Activated CD4-positive, alpha-beta memory T cell treated with anti-CD3 and anti-CD28 coated beads for 36 hours (primary cell): ENCODE measurements at regions not wholly inside any gene's neighbourhood (a gene's known extent, or its start where the extent isn't known, plus 50 kb on each side); places are given as distances from the start of the nearest gene placed in this dataset.

Experiments
- CTCF ChIA-PET: fragments of 350-600 bp; sonication (Branson Sonifier 250); formaldehyde crosslinking; loops from one replicate; lab custom pipeline; 2021; ENCODE audit warnings: antibody characterized with exemption, inconsistent platforms; lab: Charles Lee
- POLR2A ChIA-PET: fragments of 350-600 bp; sonication (Branson Sonifier 250); formaldehyde crosslinking; loops from one replicate; lab custom pipeline; 2021; ENCODE audit warnings: antibody characterized with exemption; lab: Charles Lee
- DNase-seq: peaks from one replicate; pipeline ENCODE4 v3.0.0-alpha.2; 2020
- H3K27ac Mint-ChIP-seq: one replicate; pipeline ENCODE4 v1.8.0; 2021; ENCODE audit warnings: mixed read lengths
- H3K27me3 Mint-ChIP-seq: one replicate; pipeline ENCODE4 v1.8.0; 2021; ENCODE audit warnings: mixed read lengths
- H3K36me3 Mint-ChIP-seq: one replicate; pipeline ENCODE4 v1.8.0; 2021; ENCODE audit warnings: mixed read lengths
- H3K4me1 Mint-ChIP-seq: one replicate; pipeline ENCODE4 v1.8.0; 2021; ENCODE audit warnings: low read depth, mixed read lengths
- H3K4me3 Mint-ChIP-seq: one replicate; pipeline ENCODE4 v1.8.0; 2021; ENCODE audit warnings: mild to moderate bottlenecking, mixed read lengths
- H3K9me3 Mint-ChIP-seq: one replicate; pipeline ENCODE4 v1.8.0; 2021; ENCODE audit warnings: mixed read lengths
- intact Hi-C: fragments of 100-400 bp; cut with micrococcal nuclease; formaldehyde crosslinking; loops from one replicate; pipeline ENCODE4 v1.15.1; 2023

DNA sequence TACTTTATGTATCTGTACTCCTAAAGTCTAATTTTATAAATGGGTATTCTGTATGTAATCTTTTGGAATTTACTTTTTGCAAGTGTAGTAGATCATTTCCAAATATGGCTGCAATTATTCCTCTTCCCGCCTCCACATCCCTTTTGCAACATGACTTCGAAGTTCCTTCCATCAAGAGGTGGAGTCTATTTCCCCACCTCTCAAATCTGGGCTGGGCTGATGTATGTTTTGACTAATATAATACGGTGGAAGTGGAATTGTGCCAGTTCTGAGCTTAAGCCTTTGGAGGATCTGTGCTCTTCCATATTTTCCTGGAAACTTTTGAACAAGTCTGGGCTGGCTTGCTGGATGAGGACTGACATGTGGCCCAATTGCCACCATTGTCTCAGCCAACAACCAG, 155.9 kb downstream of the FGF18 start:
- intact Hi-C loops = no loop called here
- ChIA-PET POLR2A (no interaction called here), CTCF (interaction anchor here (0.6 kb wide), 1 partner anchor 14 kb away, joined by 3 read pairs; no protein-coding TSS in a partner anchor)
- H3K4me3 Mint-ChIP-seq = no peak overlapping the region
- no peaks in the 10 kb centered on the region for H3K4me1 Mint-ChIP-seq
- peaks cover 9% of the 10 kb centered on the region for H3K9me3 Mint-ChIP-seq
- no peak for DNase-seq
- H3K27ac Mint-ChIP-seq = no peak overlapping the region
- H3K36me3 Mint-ChIP-seq = no peaks in the 10 kb centered on the region
- peaks cover 2% of the 10 kb centered on the region for H3K27me3 Mint-ChIP-seq

GRCh38 chr5:171575808-171576207, 156.4 kb downstream of the FGF18 start:
- intact Hi-C loops = no loop called here
- peaks cover 2% of the 10 kb centered on the region for H3K27me3 Mint-ChIP-seq
- CTCF ChIA-PET = interaction anchor here (0.6 kb wide), 1 partner anchor 14 kb away, joined by 3 read pairs; no protein-coding TSS in a partner anchor

GRCh38 chr5:171577042-171577758, 157.8 kb downstream of the FGF18 start:
- ChIA-PET CTCF (no interaction called here), POLR2A (no interaction called here)
- H3K9me3 Mint-ChIP-seq = peaks cover 9% of the 10 kb centered on the region
- H3K27ac Mint-ChIP-seq = no peak overlapping the region
- no peak for DNase-seq
- H3K27me3 Mint-ChIP-seq = peaks cover 2% of the 10 kb centered on the region
- no peaks in the 10 kb centered on the region for H3K4me1 Mint-ChIP-seq
- intact Hi-C loops = no loop called here
- no peak overlapping the region for H3K4me3 Mint-ChIP-seq
- H3K36me3 Mint-ChIP-seq = no peaks in the 10 kb centered on the region

More at GRCh38 chr5:171575808-171576207, 156.4 kb downstream of the FGF18 start:
- POLR2A ChIA-PET = no interaction called here
- Mint-ChIP-seq H3K4me1 (no peaks in the 10 kb centered on the region), H3K36me3 (no peaks in the 10 kb centered on the region), H3K27ac (no peak overlapping the region), H3K4me3 (no peak overlapping the region), H3K9me3 (peaks cover 9% of the 10 kb centered on the region)
- no peak for DNase-seq

GRCh38 chr5:171578049-171578828, 158.8 kb downstream of the FGF18 start:
- H3K36me3 Mint-ChIP-seq = no peaks in the 10 kb centered on the region
- POLR2A ChIA-PET = interaction anchor here (0.5 kb wide), 1 partner anchor 52 kb away, joined by 3 read pairs; no protein-coding TSS in a partner anchor
- no peak overlapping the region for H3K27ac Mint-ChIP-seq
- H3K4me1 Mint-ChIP-seq = no peaks in the 10 kb centered on the region
- no peak overlapping the region for H3K4me3 Mint-ChIP-seq
- no peak for DNase-seq
- CTCF ChIA-PET = no interaction called here
- intact Hi-C loops = no loop called here
- H3K9me3 Mint-ChIP-seq = peaks cover 9% of the 10 kb centered on the region
- peaks cover 2% of the 10 kb centered on the region for H3K27me3 Mint-ChIP-seq

DNA sequence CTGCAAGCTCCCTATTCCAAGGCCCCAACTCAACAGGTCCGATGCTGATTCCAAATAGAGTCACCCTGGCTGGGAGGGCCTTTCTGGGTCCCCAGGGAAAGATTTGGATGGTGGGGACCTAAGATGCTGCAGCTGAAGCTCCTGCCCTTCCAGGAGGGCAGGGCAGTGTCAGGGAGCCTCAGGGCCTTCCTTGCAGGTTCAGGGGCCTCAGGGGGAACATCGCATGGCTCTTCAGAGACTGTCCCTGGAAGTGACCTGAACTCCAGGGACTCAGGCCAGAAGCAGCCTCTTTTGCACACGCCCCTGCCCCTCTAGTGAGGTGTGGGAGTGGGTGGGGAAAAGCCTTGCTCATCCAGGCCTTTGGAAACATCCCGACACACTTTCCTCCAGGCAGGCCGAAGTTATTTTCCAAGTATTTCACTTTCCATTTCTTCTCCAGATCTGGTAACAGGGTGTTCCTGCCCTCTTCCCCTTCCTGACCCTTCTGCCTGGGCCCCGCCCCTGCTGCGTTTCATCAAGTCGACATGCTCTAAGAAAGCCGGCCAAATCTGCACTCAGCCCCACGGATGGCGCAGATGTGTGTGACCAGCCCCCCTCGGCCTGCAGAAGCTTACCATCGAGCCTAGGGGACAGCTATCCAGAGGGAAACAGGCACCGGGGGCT, 159.5 kb downstream of the FGF18 start:
- POLR2A ChIA-PET = no interaction called here

GRCh38 chr5:171579976-171580411, 160.5 kb downstream of the FGF18 start:
- H3K36me3 Mint-ChIP-seq = no peaks in the 10 kb centered on the region
- H3K9me3 Mint-ChIP-seq = peaks cover 9% of the 10 kb centered on the region
- H3K4me3 Mint-ChIP-seq = no peak overlapping the region
- ChIA-PET POLR2A (no interaction called here), CTCF (no interaction called here)
- H3K4me1 Mint-ChIP-seq = no peaks in the 10 kb centered on the region
- H3K27ac Mint-ChIP-seq = no peak overlapping the region
- peaks cover 4% of the 10 kb centered on the region for H3K27me3 Mint-ChIP-seq
- intact Hi-C loops = no loop called here
- DNase-seq = no peak

More for the DNA sequence above, 159.5 kb downstream of the FGF18 start:
- Mint-ChIP-seq H3K9me3 (peaks cover 9% of the 10 kb centered on the region), H3K4me3 (no peak overlapping the region), H3K36me3 (no peaks in the 10 kb centered on the region), H3K4me1 (no peaks in the 10 kb centered on the region), H3K27me3 (peaks cover 2% of the 10 kb centered on the region), H3K27ac (no peak overlapping the region)
- CTCF ChIA-PET = no interaction called here
- intact Hi-C loops = no loop called here
- DNase-seq = no peak

DNA sequence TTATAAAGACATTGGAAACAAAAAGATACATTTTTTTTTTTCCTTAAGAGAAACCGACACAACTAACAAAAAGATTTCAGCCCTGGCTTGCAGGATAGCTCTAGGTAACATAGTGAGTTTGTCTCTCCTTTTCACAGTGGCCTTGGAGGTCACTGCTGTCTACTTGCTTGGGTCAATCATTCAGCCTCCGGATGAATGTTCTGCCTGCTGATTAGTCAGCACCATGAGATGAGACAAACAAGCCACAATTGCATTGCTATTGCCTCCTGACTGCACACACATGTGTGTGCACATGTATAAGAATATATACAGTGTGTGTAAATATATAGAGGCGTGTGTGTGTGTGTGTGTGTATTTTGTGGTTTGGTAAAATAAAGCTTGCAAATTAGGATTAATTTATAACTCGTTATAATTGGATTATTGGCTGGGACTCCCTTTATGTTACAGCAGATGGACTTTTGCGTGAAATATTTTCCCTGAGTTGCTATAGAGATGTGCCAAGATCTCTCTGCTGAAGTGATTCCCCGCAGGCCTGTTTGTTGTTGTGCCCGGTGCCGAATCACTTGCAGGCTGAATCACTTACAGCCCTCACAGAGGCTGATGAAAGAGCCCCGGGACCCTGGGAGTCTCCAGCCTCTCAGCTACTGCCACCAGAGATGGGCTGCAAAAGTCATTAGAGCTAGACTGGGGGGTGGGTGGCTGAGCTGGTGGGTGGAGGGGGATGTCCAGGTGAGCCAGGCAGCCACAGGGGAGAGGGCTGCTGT, 161.2 kb downstream of the FGF18 start:
- peaks cover 5% of the 10 kb centered on the region for H3K9me3 Mint-ChIP-seq
- CTCF ChIA-PET = no interaction called here
- H3K4me3 Mint-ChIP-seq = no peak overlapping the region
- H3K27ac Mint-ChIP-seq = no peak overlapping the region
- peaks cover 7% of the 10 kb centered on the region for H3K27me3 Mint-ChIP-seq
- DNase-seq = no peak
- intact Hi-C loops = no loop called here
- POLR2A ChIA-PET = no interaction called here
- H3K36me3 Mint-ChIP-seq = no peaks in the 10 kb centered on the region
- H3K4me1 Mint-ChIP-seq = no peaks in the 10 kb centered on the region

- H3K27me3 Mint-ChIP-seq = peaks cover 7% of the 10 kb centered on the region
- CTCF ChIA-PET = no interaction called here
Observed at GRCh38 chr5:171581781-171582180, 162.3 kb downstream of the FGF18 start.

DNA sequence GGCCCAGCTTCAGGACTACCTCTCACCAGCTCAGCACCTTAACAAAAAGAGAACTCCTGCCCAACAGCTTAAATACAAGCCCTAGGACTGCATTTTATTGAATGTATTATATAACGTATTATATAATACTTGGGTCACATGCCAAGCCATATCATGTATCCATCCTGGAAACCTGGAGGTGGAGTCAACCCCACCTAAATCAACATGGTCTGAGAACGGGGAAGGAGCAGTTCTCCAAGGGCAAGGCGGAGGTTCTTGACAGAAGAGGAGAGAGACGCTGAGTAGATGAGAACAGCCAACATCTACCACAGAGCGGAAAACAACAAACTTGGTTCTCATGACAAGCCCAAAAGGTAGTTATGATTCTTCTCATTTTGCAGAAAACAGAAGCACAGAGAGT, 163.4 kb downstream of the FGF18 start:
- Mint-ChIP-seq H3K9me3 (no peaks in the 10 kb centered on the region), H3K4me3 (no peak overlapping the region), H3K4me1 (no peaks in the 10 kb centered on the region), H3K36me3 (no peaks in the 10 kb centered on the region), H3K27ac (no peak overlapping the region), H3K27me3 (peaks cover 15% of the 10 kb centered on the region)
- POLR2A ChIA-PET = no interaction called here
- DNase-seq = no peak
- CTCF ChIA-PET = no interaction called here
- intact Hi-C loops = no loop called here

More at GRCh38 chr5:171581781-171582180, 162.3 kb downstream of the FGF18 start:
- Mint-ChIP-seq H3K27ac (no peak overlapping the region), H3K4me3 (no peak overlapping the region), H3K36me3 (no peaks in the 10 kb centered on the region), H3K4me1 (no peaks in the 10 kb centered on the region), H3K9me3 (no peaks in the 10 kb centered on the region)
- intact Hi-C loops = no loop called here
- DNase-seq = no peak
- POLR2A ChIA-PET = no interaction called here

DNA sequence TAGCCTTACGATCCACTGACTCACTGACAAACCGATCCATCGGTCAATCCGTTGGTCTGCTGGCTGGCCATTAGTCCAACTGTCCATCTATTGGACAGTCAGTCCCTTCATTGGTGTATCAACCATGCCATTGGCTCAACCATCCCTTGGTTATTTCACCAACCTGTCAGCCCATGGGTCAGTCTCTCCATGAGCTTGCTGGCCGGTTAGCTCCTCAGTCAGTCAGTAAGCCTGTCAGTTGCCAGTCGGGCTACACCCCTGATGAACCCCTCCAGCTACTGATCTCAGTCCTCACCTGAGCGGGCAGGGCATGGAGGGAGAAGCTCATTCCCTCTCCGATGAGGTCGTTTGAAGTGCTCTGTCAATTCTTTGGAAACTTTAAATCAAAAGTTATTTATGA, 166.5 kb downstream of the FGF18 start:
- H3K9me3 Mint-ChIP-seq = no peaks in the 10 kb centered on the region
- intact Hi-C loops = no loop called here
- H3K27ac Mint-ChIP-seq = no peak overlapping the region
- H3K4me1 Mint-ChIP-seq = no peaks in the 10 kb centered on the region
- H3K4me3 Mint-ChIP-seq = no peak overlapping the region
- ChIA-PET CTCF (no interaction called here), POLR2A (no interaction called here)
- peaks cover 13% of the 10 kb centered on the region for H3K27me3 Mint-ChIP-seq
- DNase-seq = no peak
- H3K36me3 Mint-ChIP-seq = no peaks in the 10 kb centered on the region

- no peak overlapping the region for H3K4me3 Mint-ChIP-seq
- H3K27ac Mint-ChIP-seq = no peak overlapping the region
- POLR2A ChIA-PET = no interaction called here
- intact Hi-C loops = no loop called here
- H3K9me3 Mint-ChIP-seq = no peaks in the 10 kb centered on the region
- no peaks in the 10 kb centered on the region for H3K4me1 Mint-ChIP-seq
- no peak for DNase-seq
- H3K27me3 Mint-ChIP-seq = peaks cover 13% of the 10 kb centered on the region
- CTCF ChIA-PET = no interaction called here
- no peaks in the 10 kb centered on the region for H3K36me3 Mint-ChIP-seq
Observed at GRCh38 chr5:171586436-171586835, 167.0 kb downstream of the FGF18 start.
